HG03354 (cell line): ENCODE measurements at regions not wholly inside any gene's neighbourhood (a gene's known extent, or its start where the extent isn't known, plus 50 kb on each side); places are given as distances from the start of the nearest gene placed in this dataset.
A peak's percentile ranks its signal among the peaks of the same experiment; 100 is the strongest.

ENCODE experiments used
- ATAC-seq: cut with Tn5 transposase; IDR thresholded peaks from one replicate; pipeline ENCODE4 v1.9.1; 2021; ENCODE audit warnings: mild to moderate bottlenecking; ENCODE audit not compliant: unreplicated experiment, poor library complexity, severe bottlenecking

DNA sequence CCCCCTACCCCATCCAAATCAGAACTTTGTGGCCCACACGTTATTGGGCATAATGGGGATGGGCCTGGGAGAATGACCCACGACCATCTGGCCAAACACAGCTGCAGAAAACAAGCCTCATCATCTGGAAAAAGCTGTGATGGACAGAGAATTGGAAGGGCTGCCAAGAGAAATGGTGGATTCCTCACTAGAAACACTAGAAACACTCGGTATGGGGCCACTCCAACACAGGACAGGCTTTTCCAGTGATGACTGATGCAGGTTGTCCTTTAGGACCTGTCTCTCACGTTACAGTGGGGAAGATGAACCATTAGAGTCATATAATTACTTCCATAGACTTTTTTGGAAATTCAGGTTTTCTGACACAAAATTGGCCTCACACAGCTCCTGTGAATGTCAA, 172.4 kb upstream of the TARS1 start:
- ATAC-seq = no peak

DNA sequence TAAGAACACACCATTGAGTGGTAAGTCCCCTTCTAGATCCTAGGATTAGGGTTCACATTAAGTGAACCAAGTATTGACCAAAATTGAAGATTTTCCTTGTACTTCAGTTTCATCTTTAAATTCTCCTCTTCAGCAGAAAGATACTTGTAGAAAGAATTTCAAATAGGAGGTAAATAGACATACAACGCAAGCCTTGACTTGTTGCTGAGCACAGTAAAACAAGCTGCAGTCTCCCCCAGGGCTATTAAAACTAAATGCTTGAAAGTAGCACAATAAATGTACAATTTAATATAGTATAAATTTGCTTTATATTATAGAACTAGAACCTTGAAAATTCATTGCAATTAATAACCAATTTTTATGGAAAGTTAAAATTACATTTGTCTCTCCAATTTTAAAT, 170.1 kb upstream of the TARS1 start:
- no peak for ATAC-seq

DNA sequence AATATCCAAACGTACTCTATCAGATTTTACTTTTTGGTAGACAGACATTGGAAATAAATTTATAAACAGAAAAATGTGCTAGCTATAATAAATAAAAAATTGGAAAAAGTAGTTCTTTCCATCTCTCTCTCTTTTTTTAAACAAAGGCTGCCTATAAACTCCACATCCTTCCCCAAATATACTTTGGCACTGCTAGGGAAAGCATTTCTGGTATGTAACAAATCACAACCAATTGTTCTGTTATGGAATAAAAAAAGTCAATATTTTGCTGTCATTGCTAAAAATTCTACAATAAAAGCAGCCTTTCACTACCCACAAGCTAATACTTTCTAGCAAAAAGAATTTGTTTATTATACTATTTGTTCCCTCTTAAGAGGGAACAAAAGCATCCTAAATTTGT, 169.2 kb upstream of the TARS1 start:
- ATAC-seq = no peak

DNA sequence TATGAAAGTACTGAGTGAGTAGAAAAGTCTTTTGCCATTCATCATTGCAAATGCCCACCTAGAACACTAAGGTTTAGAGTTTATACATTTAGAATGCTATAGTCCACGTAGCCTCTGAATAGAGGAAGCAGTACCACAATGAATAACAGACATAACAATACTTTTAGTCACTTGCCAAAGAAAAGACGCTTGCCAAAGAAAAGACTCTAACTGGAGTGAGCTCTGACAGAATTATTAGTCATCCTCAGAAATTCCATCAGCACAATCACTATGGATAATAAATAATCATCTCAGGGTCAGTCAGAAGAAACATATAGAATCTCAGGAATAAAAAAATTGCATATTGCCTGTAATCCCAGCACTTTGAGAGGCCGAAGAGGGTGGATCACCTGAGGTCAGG, 168.5 kb upstream of the TARS1 start:
- no peak for ATAC-seq

DNA sequence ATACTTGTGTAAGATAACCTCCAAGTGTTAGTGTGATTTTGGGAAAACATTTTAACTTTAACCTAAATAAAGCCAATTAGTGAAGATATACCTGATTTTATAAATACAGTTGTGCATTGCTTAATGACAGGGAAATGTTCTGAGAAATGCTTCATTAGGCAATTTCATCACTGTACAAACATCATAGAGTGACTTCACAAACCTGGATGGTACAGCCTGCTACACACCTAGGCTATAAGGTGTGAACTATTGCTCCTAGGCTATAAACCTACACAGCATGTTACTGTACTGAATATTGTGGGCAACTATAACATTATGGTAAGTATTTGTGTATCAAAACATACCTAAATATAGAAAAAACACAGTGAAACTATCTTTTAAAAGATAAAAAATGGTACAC, 166.8 kb upstream of the TARS1 start:
- ATAC-seq = no peak

DNA sequence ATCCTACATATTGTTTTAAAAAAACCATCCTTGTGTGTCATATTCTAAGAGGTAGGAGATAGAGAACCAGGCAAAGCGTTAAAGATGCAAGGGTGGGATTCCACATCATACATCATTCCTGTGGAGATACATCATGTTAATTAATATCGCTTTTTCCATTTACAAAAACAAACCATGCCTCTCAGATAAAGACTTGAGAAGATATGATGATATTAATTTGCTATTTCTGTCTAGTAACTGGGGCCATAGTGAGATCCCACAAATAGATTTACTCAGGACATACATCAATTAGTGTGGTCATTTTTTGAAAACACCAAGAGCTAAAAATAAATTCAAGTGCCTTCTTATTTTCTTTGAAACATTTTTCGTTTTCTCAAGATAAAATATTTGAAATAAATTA, 165.4 kb upstream of the TARS1 start:
- no peak for ATAC-seq

DNA sequence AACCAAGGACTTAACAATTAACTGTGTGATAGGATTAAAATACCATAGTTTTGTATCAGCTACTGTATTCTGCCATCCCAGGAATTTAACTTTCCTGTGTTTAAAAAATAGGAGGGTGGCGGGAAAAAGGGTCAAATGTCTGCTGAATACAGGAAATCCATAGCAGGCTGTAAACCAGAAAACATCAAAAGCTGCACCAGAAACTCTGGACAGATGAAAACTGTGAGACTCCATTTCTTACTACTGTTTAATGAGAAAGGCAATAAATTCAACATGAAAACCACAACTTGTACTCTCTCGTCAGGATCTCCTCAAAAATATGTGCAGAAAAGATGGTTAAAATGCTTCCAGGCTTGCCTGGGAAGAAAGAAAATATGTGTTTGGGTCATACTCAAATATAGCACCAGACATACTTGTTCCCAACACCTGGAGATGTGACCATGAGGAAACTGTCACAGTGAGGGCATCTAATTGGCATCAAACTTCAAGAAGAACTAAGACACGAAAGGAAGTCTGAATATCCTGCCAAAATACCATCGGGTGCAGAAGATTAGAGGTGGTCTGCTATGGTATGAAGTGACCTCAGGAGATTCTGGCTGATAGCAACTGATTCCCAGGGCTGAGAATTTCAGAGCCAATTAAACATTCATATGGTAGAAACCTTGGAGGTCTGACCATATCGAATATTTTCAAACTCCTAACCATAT, 164.7 kb upstream of the TARS1 start:
- ATAC-seq = no peak

DNA sequence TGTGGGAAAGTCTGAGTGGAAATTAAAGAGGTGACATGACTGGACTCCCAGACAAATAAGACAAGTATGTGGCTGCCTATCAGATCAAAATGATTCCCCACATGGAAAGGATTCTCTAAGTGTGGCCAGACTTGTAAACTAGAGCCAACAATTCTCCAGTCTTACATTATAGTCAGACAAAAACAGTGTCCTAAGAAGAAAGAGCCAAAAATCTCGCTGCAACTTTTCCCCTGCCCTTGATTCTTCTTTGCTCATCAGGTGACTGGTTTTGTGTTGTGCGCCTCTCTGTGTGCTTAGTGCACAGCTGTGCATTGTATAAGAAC, 164.2 kb upstream of the TARS1 start:
- ATAC-seq = no peak

DNA sequence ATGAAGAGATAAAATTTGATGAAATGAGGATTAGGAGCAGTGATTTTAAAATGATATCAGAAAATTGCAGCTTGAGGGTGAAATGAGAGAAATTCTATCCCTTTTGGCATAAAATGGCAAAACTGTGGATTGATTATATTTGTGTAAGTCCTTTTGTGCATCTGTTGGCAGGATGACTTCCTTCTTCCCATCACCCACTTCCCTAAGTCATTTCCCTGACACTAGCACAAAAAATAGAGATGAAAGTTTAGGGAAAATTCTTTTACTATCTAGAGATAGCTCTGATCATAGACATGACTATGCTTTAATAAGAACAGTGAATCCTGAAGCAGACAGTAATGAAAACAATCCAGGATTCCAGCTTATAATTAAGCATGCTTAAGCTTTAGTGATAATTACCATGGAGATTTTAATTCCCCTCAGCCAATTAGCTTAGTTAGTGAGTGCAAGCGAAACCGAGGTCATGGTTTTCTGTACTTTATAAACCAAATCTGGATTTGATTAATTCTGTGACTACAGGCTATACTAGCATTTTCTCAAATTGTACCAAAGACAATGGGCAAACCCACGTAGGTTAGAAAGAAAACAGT, 163.6 kb upstream of the TARS1 start:
- no peak for ATAC-seq

DNA sequence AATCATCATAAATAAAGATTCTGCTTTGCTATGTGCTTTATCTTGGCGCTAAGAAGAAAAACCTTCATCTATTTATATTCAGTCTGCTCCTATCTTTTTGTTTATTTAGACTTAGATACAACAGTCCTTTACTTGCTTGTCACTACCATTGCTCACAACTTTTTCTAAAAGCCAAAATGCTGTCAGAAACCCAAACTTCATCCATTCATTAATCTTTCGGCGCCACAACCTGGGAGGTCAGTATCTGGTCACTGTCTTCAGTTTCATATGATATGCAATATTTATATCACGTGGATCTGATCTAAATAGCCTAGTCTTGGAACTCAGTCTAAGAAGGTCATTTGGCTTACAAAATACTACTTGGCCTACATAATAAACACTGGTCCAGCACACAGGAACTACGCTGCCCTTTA, 159.3 kb upstream of the TARS1 start:
- ATAC-seq = no peak

DNA sequence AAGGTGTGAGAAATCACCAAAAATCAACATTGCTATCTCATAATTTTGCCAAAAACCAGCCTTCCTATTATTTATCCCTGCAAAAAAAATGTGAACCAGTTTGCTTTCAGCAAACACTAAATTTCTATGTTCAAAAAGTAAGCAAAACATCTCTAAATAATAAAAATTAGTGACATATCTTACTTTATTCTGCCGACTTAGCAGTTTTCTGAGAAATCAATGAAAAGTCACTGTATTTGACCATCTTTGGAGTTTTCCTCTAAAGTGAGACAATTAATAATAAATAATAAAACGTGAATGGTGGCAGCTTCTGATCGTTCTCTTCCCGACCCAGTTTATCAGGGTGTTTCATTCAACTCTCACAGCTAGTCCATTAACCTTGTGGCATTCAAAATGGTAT, 158.6 kb upstream of the TARS1 start:
- ATAC-seq = no peak

DNA sequence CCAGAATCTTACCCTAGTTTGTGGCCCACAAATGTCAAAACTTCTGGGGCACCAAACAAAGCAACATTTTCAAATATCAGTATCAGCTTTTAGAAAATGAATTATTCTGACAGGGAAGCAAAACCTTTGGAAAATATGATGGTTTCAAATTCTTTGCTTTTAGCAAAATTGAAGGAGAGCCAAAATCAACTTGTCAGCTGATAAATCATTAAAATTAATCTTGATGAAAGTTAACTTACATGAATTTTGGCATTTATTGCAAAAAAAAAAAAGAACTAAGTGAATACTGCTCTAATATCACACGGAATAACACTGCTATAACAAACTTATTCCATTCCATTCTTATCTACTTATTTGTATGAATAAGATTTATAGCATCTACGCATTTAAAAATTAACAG, 158.1 kb upstream of the TARS1 start:
- no peak for ATAC-seq

DNA sequence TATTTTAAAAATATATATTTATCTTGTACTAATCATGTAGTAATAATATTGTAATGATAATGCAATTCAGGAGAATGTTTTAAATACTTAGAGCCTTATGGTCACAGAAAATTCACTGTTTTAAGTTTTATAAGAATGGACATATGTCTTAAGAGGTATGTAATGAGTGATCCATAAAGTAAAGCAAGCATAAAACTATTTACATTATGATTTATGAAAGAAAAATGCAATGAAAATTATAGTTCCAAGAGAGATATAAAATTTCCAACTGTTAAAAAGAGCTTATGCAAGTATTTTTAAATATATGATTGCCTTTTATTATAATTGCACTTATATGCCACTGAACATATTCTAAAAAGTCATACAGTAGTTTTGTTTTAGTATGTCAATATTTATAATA, 157.5 kb upstream of the TARS1 start:
- no peak for ATAC-seq

DNA sequence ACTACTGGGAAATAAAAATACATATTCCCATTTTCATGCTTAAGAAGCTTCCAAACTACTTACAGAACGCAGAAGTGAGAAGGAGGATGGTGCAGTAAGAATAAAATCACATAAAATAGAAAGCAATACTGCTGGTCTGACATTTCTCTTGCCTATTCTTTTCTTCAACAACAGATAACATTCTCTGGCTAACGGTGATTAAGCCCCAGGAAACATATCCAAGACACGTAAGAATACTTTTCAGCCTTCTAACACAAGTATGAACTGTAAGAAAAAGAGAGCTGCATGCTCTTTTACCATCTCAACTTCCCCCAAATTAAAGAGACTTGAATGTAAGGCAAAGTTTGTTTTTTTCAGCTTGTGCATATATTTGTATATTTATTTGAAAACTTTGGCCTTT, 156.1 kb upstream of the TARS1 start:
- ATAC-seq = no peak

DNA sequence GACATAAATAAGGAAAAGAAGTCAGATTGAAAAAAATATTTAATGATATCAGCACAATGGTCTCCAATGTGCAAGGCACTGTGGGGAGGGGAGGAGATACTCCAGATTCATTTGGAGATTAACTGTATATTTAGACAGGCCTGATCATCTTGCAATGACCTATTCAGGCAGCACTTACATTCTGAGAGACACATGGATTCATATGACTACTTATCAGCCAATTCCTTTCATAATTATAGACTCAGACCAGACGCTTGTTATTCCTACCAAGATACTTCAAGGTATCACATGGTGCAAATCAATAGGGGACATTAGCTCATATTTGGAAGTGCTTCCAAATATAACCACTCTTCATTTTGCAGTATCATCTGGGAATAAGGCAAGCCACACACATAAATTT, 153.5 kb upstream of the TARS1 start:
- no peak for ATAC-seq

DNA sequence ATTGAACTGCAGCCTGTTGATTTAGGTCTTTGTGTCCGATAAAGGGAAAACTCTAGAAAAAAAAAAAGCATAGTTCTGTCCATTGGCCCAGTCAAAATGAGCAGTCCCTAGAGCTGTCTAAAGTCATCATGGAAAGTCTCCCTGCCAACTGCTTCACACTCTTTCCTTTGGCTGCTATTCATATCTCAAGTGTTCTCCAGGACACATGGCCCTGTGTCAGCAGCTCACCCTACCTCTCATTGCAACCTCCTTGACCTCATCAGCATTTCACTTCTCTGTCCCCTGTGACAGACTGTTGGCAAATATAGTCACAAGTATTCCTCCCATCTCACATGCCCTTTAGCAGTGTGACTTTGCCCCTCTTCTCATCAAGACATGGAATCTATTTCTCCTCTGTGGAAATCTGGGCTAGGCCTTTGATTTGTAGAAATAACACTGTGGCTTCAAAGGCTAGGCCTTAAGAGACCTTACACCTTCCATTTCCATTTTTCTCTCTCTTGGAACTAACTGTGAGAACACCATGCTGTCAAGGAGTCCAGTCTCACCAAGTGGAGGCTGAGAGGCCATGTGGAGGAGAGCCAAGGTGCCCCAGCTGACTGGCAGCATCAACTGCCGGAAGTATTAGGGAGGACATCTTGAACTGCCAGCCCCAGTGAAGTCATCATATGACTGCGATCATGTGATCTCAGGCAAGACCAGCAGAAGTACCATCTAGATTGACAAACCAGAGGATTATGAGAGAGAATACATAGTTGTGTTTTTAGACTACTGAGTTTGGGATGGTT, 149.4 kb upstream of the TARS1 start:
- ATAC-seq = no peak

DNA sequence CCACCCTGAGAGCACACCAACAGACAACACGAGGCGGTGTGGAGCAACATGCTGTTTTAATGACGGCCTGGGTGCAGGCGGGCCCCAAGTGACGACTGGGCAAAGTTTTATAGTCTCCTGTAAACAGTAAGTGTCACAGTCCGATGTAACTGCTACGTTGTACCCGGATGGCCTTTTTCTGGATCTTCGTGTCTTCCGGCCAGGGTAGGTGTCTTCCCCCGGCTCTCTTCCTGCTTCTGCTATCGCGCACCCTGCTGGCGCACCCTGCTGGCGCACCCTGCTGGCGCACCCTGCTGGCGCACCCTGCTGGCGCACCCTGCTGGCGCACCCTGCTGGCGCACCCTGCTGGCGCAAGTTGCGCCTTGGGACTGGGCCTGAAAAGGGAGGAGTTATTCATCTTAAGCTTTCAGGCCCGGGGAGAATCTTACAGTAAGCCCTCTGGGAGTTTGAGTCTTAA, 143.0 kb upstream of the TARS1 start:
- no peak for ATAC-seq

DNA sequence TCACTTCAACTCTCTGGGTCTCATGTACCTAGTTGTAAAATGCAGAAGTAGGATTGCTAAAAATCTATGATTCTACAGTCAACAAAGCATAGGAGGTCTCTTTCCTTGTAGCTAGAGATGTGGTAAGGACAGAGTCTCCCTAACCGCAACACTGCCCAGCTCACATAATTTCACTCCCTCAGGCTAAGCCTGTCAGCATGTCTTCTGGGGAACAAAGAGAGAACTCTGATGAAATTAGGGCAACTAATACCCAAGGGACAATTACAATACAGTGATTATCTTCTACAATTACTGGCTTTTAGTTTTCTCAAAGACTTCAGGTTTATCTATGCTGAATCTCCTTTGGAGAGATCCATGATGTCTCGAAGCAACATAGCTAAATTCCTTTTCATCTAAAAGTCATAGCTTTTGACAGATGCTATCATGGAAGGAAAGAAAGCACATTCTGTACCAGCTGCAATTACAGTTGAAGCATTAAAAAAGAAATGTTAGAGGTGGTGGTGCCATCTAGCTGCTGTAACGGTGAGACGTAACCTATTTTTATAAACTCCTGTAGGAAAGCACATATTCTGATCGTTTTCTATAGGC, 141.1 kb upstream of the TARS1 start:
- peak; percentile 48 for ATAC-seq

DNA sequence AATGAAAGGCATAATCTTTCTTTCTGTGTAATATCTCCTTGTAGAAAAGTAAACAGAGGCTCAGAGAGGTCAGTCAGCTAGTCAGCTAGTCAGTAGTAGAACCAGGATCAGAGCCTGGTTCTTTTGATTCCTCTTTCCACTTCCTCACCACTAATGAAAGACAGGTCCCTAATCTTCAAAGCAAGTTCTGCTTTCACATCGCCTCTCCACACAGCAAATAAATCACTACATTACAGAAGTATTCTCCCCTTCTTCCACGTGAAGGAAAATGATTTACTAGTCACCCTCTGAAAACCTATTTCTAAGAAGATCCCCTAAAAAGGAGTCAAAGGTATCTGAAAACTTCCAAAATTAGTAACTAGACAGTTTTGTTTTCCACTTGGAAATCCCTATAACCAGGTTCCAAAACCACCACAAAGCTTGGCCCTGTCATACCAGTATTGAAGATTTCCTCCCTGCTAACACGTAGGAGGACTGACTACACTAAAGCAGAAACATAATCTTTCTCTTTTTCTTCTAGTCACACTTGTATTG, 140.5 kb upstream of the TARS1 start:
- peak; percentile 77 for ATAC-seq

DNA sequence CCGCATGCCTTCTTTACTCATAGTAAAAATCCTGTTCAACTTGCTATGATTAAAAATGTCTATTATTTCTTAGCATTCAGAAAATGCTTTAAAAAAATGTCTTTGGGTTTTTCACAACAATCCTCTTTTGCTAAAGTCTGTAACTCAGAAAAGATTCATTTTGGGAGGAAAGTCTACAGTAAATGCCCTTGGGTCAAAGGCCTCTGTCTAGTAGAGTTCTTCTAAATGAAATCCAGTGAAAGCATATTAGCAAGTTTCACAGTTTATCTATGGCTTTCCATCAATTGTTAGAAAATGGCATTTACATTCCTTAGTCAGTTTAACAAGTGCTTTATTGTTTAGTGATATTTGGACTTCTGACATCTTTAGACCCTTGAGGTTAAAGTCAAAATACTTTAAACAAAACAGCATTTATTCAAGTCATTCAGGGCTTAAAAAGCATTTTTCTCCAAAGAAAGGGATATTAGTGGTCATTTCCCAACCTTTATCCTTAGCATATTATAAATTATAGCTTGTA, 137.1 kb upstream of the TARS1 start:
- ATAC-seq = no peak
